Neural cell (in vitro differentiated cells): ENCODE measurements at regions not wholly inside any gene's neighbourhood (a gene's known extent, or its start where the extent isn't known, plus 50 kb on each side); places are given as distances from the start of the nearest gene placed in this dataset.

Experiments
- H2AFZ ChIP-seq: fragments of 200-600, 300-800 bp; sonication (generic), shearing (Covaris generic); 2 replicates; pipeline ENCODE4 v1.6.0; 2014; ENCODE audit warnings: low read depth, mild to moderate bottlenecking, antibody characterized with exemption, low read length, moderate library complexity
- H3F3A ChIP-seq: fragments of 200-600 bp; shearing (Covaris generic); 2 replicates; pipeline ENCODE4 v1.6.1; 2016; ENCODE audit warnings: mild to moderate bottlenecking, moderate library complexity, mixed read lengths, antibody characterized with exemption, low read length; ENCODE audit not compliant: insufficient read depth, poor library complexity, severe bottlenecking
- H3K27ac ChIP-seq: fragments of 200-600, 300-800 bp; sonication (generic), shearing (Covaris generic); 2 replicates; pipeline ENCODE4 v1.5.1; 2014; ENCODE audit warnings: mild to moderate bottlenecking, low read length, moderate library complexity
- H3K27me3 ChIP-seq: fragments of 300-800, 200-600 bp; sonication (generic), shearing (Covaris generic); 2 replicates; pipeline ENCODE4 v1.6.0; 2014; ENCODE audit warnings: mild to moderate bottlenecking, low read depth, low read length, moderate library complexity; ENCODE audit not compliant: insufficient read depth
- H3K36me3 ChIP-seq: fragments of 300-800, 200-600 bp; sonication (generic), shearing (Covaris generic); 2 replicates; pipeline ENCODE4 v1.5.1; 2014; ENCODE audit warnings: mild to moderate bottlenecking, antibody characterized with exemption, low read length, moderate library complexity; ENCODE audit not compliant: insufficient read depth
- H3K4me2 ChIP-seq: fragments of 300-800, 200-600 bp; sonication (generic), shearing (Covaris generic); 2 replicates; pipeline ENCODE4 v1.6.0; 2014; ENCODE audit warnings: mild to moderate bottlenecking, low read length
- H3K4me3 ChIP-seq: fragments of 300-800, 200-600 bp; sonication (generic), shearing (Covaris generic); 2 replicates; pipeline ENCODE4 v1.5.1; 2014; ENCODE audit warnings: mild to moderate bottlenecking, low read length, moderate library complexity
- H3K79me2 ChIP-seq: fragments of 200-600 bp; shearing (Covaris generic); replicated peaks from 2 replicates; pipeline ENCODE4 v1.6.0; 2014; ENCODE audit warnings: mild to moderate bottlenecking, low read length, moderate library complexity; ENCODE audit not compliant: insufficient read depth
- H3K9ac ChIP-seq: fragments of 300-800, 200-600 bp; sonication (generic), shearing (Covaris generic); 2 replicates; pipeline ENCODE4 v1.6.1; 2016; ENCODE audit warnings: mild to moderate bottlenecking, low read length, mixed read lengths
- H3K9me2 ChIP-seq: fragments of 200-600 bp; shearing (Covaris generic); 2 replicates; pipeline ENCODE4 v1.6.1; 2016; ENCODE audit warnings: mild to moderate bottlenecking, low read length, mixed read lengths; ENCODE audit not compliant: insufficient read depth
- H3K9me3 ChIP-seq: fragments of 200-600, 300-800 bp; sonication (generic), shearing (Covaris generic); 2 replicates; pipeline ENCODE4 v1.6.1; 2016; ENCODE audit warnings: mild to moderate bottlenecking, mixed run types, low read length, moderate library complexity, mixed read lengths
- H4K20me1 ChIP-seq: fragments of 200-600 bp; shearing (Covaris generic); 2 replicates; pipeline ENCODE4 v1.6.1; 2016; ENCODE audit warnings: mild to moderate bottlenecking, mixed run types; ENCODE audit not compliant: insufficient read depth
- CTCF ChIP-seq: fragments of 450-650 bp; IDR thresholded peaks from 2 replicates; pipeline ENCODE4 v1.5.1; 2014; ENCODE audit warnings: antibody characterized with exemption, mild to moderate bottlenecking, moderate library complexity; ENCODE audit not compliant: poor library complexity, severe bottlenecking
- EP300 ChIP-seq: fragments of 450-650 bp; conservative IDR thresholded peaks from 2 replicates; pipeline ENCODE4 v1.6.1; 2014; ENCODE audit warnings: antibody characterized with exemption, mild to moderate bottlenecking, moderate library complexity; ENCODE audit not compliant: poor library complexity, severe bottlenecking
- EZH2 ChIP-seq: fragments of 200-600, 300-800 bp; shearing (Covaris generic), sonication (generic); IDR thresholded peaks from 2 replicates; pipeline ENCODE4 v1.6.1; 2014; ENCODE audit warnings: antibody characterized with exemption, low read length, borderline replicate concordance, mild to moderate bottlenecking; ENCODE audit not compliant: insufficient read depth, poor library complexity, severe bottlenecking
- MXI1 ChIP-seq: fragments of 450-650 bp; conservative IDR thresholded peaks from 2 replicates; pipeline ENCODE4 v1.6.1; 2014; ENCODE audit warnings: antibody characterized with exemption, mild to moderate bottlenecking; ENCODE audit not compliant: poor library complexity, severe bottlenecking
- POLR2AphosphoS5 ChIP-seq: IDR thresholded peaks from 2 replicates; pipeline ENCODE4 v1.6.1; 2012
- RAD21 ChIP-seq: fragments of 450-650 bp; conservative IDR thresholded peaks from 2 replicates; pipeline ENCODE4 v1.6.1; 2014; ENCODE audit warnings: antibody characterized with exemption, mild to moderate bottlenecking, moderate library complexity
- REST ChIP-seq: IDR thresholded peaks from 2 replicates; pipeline ENCODE4 v1.6.1; 2012; ENCODE audit warnings: borderline replicate concordance
- SMC3 ChIP-seq: fragments of 450-650 bp; conservative IDR thresholded peaks from 2 replicates; pipeline ENCODE4 v1.6.1; 2014; ENCODE audit warnings: antibody characterized with exemption, mild to moderate bottlenecking, moderate library complexity; ENCODE audit not compliant: poor library complexity
- TAF1 ChIP-seq: IDR thresholded peaks from 2 replicates; pipeline ENCODE4 v1.6.1; 2012; ENCODE audit warnings: low read depth

- Histone ChIP-seq H3K27me3 (no peaks in the 10 kb centered on the region), H3K9me2 (no peaks in the 10 kb centered on the region), H3K4me3 (no peak overlapping the region), H3K9ac (no peak overlapping the region), H3K4me2 (no peak overlapping the region), H3F3A (no peaks in the 10 kb centered on the region), H3K27ac (no peak overlapping the region), H3K36me3 (no peaks in the 10 kb centered on the region), H2AFZ (no peak overlapping the region), H3K79me2 (no peaks in the 10 kb centered on the region), H4K20me1 (no peaks in the 10 kb centered on the region), H3K9me3 (no peaks in the 10 kb centered on the region)
- TF ChIP-seq POLR2AphosphoS5 (no peak), EZH2 (no peak), CTCF (no peak), SMC3 (no peak), RAD21 (no peak), TAF1 (no peak), MXI1 (no peak)
These were observed 66.7 kb upstream of the PGRMC2 start for GRCh38 chr4:128354205-128354821.

- Histone ChIP-seq H3K4me2 (no peak overlapping the region), H3F3A (no peaks in the 10 kb centered on the region), H3K36me3 (no peaks in the 10 kb centered on the region), H3K9me2 (no peaks in the 10 kb centered on the region), H3K9me3 (no peaks in the 10 kb centered on the region), H3K27me3 (no peaks in the 10 kb centered on the region), H3K27ac (no peak overlapping the region), H2AFZ (no peak overlapping the region), H3K4me3 (no peak overlapping the region), H3K9ac (no peak overlapping the region), H3K79me2 (no peaks in the 10 kb centered on the region), H4K20me1 (no peaks in the 10 kb centered on the region)
- no peak for TF ChIP-seq RAD21
- no peak for TF ChIP-seq EZH2
- TF ChIP-seq POLR2AphosphoS5, result no peak
These were observed 66.2 kb upstream of the PGRMC2 start for GRCh38 chr4:128353791-128354190.

- Histone ChIP-seq H3K9ac (no peak overlapping the region), H2AFZ (no peak overlapping the region), H4K20me1 (no peaks in the 10 kb centered on the region), H3K27me3 (no peaks in the 10 kb centered on the region), H3K9me3 (no peaks in the 10 kb centered on the region), H3F3A (no peaks in the 10 kb centered on the region), H3K27ac (no peak overlapping the region), H3K9me2 (no peaks in the 10 kb centered on the region), H3K36me3 (no peaks in the 10 kb centered on the region), H3K79me2 (no peaks in the 10 kb centered on the region), H3K4me2 (no peak overlapping the region), H3K4me3 (no peak overlapping the region)
- TF ChIP-seq POLR2AphosphoS5 (no peak), REST (no peak), EZH2 (no peak), EP300 (no peak), RAD21 (no peak)
These were observed 63.9 kb upstream of the PGRMC2 start for GRCh38 chr4:128351502-128351901.
